ENCODE measurements at regions not wholly inside any gene's neighbourhood (a gene's known extent, or its start where the extent isn't known, plus 50 kb on each side); places are given as distances from the start of the nearest gene placed in this dataset.

- TF ChIP-seq SPI1 (IDR thresholded peaks at IDR 0.05; ENCODE audit: borderline replicate concordance, low read depth) (no peak), CTCF (IDR thresholded peaks at IDR 0.05; ENCODE audit: insufficient read depth, low read length) (peak; percentile 10)
- Histone ChIP-seq H3K4me3 (replicated peaks; ENCODE audit: insufficient read depth, low read length) (no peak overlapping the region), H3K27me3 (ENCODE audit: insufficient read depth, poor library complexity, severe bottlenecking) (no peaks in the 10 kb centered on the region), H3K27ac (replicated peaks) (no peak overlapping the region)
- peak in 1 of 2 experiments; percentile 21 for DNase-seq (ENCODE audit: low read depth in 1 of 2, low spot score in 1 of 2)
Measured at GRCh38 chr2:122136056-122136455, 380.6 kb downstream of the TSN start.

DNA sequence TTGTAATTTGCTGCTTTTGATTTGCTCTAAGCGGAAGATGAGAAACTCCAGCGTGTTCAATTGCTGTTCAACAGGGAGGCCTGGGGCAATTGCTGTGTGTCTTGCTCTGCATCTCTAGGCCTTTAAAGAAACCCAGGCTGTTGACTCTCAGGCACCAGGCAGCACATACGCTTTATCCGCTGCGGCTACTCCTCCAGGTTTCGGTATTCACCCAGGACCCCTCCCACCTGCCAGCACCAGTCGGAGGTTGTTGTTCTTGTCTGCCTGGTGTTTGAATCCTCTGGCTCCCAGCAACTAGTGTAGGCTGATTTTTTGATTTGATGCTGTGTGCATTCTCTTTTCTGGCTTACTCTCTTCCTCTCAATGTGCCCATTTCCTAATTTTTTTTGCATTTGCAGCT is 383.1 kb downstream of the TSN start:
- Histone ChIP-seq H3K27me3 (ENCODE audit: insufficient read depth, poor library complexity, severe bottlenecking) (no peaks in the 10 kb centered on the region), H3K27ac (replicated peaks) (no peak overlapping the region), H3K4me3 (replicated peaks; ENCODE audit: insufficient read depth, low read length) (no peak overlapping the region)
- no peak for TF ChIP-seq CTCF (IDR thresholded peaks at IDR 0.05; ENCODE audit: insufficient read depth, low read length)
- TF ChIP-seq, protein P1, sequence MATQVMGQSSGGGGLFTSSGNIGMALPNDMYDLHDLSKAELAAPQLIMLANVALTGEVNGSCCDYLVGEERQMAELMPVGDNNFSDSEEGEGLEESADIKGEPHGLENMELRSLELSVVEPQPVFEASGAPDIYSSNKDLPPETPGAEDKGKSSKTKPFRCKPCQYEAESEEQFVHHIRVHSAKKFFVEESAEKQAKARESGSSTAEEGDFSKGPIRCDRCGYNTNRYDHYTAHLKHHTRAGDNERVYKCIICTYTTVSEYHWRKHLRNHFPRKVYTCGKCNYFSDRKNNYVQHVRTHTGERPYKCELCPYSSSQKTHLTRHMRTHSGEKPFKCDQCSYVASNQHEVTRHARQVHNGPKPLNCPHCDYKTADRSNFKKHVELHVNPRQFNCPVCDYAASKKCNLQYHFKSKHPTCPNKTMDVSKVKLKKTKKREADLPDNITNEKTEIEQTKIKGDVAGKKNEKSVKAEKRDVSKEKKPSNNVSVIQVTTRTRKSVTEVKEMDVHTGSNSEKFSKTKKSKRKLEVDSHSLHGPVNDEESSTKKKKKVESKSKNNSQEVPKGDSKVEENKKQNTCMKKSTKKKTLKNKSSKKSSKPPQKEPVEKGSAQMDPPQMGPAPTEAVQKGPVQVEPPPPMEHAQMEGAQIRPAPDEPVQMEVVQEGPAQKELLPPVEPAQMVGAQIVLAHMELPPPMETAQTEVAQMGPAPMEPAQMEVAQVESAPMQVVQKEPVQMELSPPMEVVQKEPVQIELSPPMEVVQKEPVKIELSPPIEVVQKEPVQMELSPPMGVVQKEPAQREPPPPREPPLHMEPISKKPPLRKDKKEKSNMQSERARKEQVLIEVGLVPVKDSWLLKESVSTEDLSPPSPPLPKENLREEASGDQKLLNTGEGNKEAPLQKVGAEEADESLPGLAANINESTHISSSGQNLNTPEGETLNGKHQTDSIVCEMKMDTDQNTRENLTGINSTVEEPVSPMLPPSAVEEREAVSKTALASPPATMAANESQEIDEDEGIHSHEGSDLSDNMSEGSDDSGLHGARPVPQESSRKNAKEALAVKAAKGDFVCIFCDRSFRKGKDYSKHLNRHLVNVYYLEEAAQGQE (IDR thresholded peaks at IDR 0.05; ENCODE audit: insufficient replicate concordance, low read depth): no peak
- no peak for TF ChIP-seq GABPA (IDR thresholded peaks at IDR 0.05; ENCODE audit: low read depth)
- TF ChIP-seq POLR2AphosphoS5 (IDR thresholded peaks at IDR 0.05; ENCODE audit: low read depth): no peak
- no peak for TF ChIP-seq SPI1 (IDR thresholded peaks at IDR 0.05; ENCODE audit: borderline replicate concordance, low read depth)
- DNase-seq (ENCODE audit: low read depth in 1 of 2, low spot score in 1 of 2): no peak

- DNase-seq (ENCODE audit: low read depth in 1 of 2, low spot score in 1 of 2): no peak
- Histone ChIP-seq H3K27me3 (ENCODE audit: insufficient read depth, poor library complexity, severe bottlenecking) (no peaks in the 10 kb centered on the region), H3K4me3 (replicated peaks; ENCODE audit: insufficient read depth, low read length) (no peak overlapping the region), H3K27ac (replicated peaks) (no peak overlapping the region)
- TF ChIP-seq CTCF (IDR thresholded peaks at IDR 0.05; ENCODE audit: insufficient read depth, low read length) (no peak), POLR2AphosphoS5 (IDR thresholded peaks at IDR 0.05; ENCODE audit: low read depth) (no peak), GABPA (IDR thresholded peaks at IDR 0.05; ENCODE audit: low read depth) (no peak), SPI1 (IDR thresholded peaks at IDR 0.05; ENCODE audit: borderline replicate concordance, low read depth) (no peak)
- TF ChIP-seq, protein P1 (IDR thresholded peaks at IDR 0.05; ENCODE audit: insufficient replicate concordance, low read depth): no peak
Measured at GRCh38 chr2:122139739-122140420, 384.4 kb downstream of the TSN start.

- no peak overlapping the region for H3K27ac ChIP-seq (replicated peaks)
- H3K27me3 ChIP-seq (ENCODE audit: insufficient read depth, poor library complexity, severe bottlenecking): no peaks in the 10 kb centered on the region
- DNase-seq (ENCODE audit: low read depth in 1 of 2, low spot score in 1 of 2): no peak
- no peak for TF ChIP-seq SPI1 (IDR thresholded peaks at IDR 0.05; ENCODE audit: borderline replicate concordance, low read depth)
- TF ChIP-seq POLR2AphosphoS5 (IDR thresholded peaks at IDR 0.05; ENCODE audit: low read depth): no peak
- no peak for TF ChIP-seq GABPA (IDR thresholded peaks at IDR 0.05; ENCODE audit: low read depth)
- TF ChIP-seq CTCF (IDR thresholded peaks at IDR 0.05; ENCODE audit: insufficient read depth, low read length): no peak
- TF ChIP-seq, protein P1 (IDR thresholded peaks at IDR 0.05; ENCODE audit: insufficient replicate concordance, low read depth): no peak
- no peak overlapping the region for H3K4me3 ChIP-seq (replicated peaks; ENCODE audit: insufficient read depth, low read length)
Measured at GRCh38 chr2:122144884-122145283, 389.4 kb downstream of the TSN start.

Measured in HL-60 (cell line).